H1 (cell line): ENCODE measurements at regions not wholly inside any gene's neighbourhood (a gene's known extent, or its start where the extent isn't known, plus 50 kb on each side); places are given as distances from the start of the nearest gene placed in this dataset.

ENCODE experiments used
- CTCF ChIA-PET: fragments of 300-600 bp; sonication (Branson Sonifier 250); formaldehyde crosslinking; loops from one replicate; lab custom pipeline; 2021; ENCODE audit not compliant: partially characterized antibody; lab: Charles Lee
- POLR2A ChIA-PET: fragments of 300-600 bp; sonication (Branson Sonifier 250); formaldehyde crosslinking; loops from one replicate; lab custom pipeline; 2021; ENCODE audit warnings: inconsistent platforms; ENCODE audit not compliant: partially characterized antibody; lab: Charles Lee
- DNase-seq, 2 experiments: peaks; one replicate each; pipeline versions ENCODE4 v3.0.0 to v3.0.0-alpha.2; 2010 to 2022; ENCODE audit warnings: low spot score in 2 of 2, low read depth in 1 of 2, mixed read lengths in 1 of 2
- FAIRE-seq: peaks from 2 replicates; lab custom pipeline; 2011; peaks lifted over from hg19 to GRCh38; lab: Jason Lieb, UNC
- H2AFZ ChIP-seq: 2 replicates; pipeline ENCODE4 v1.8.1; 2012; ENCODE audit warnings: low read length, inconsistent platforms
- H2AK5ac ChIP-seq: 2 replicates; pipeline ENCODE4 v1.6.1; 2013; ENCODE audit warnings: low read depth, low read length
- H2BK120ac ChIP-seq: replicated peaks from 2 replicates; pipeline ENCODE3; 2013; ENCODE audit warnings: low read depth, low read length, inconsistent platforms
- H2BK12ac ChIP-seq: 2 replicates; pipeline ENCODE4 v1.6.1; 2013; ENCODE audit warnings: low read depth, low read length
- H2BK15ac ChIP-seq: 2 replicates; pipeline ENCODE4 v1.6.1; 2013; ENCODE audit warnings: low read length
- H2BK20ac ChIP-seq: 2 replicates; pipeline ENCODE4 v1.6.1; 2013; ENCODE audit warnings: low read length
- H2BK5ac ChIP-seq: 2 replicates; pipeline ENCODE4 v1.6.1; 2013; ENCODE audit warnings: low read depth, low read length
- H3K14ac ChIP-seq: 2 replicates; pipeline ENCODE4 v1.6.1; 2013; ENCODE audit warnings: inconsistent platforms; ENCODE audit not compliant: insufficient read length
- H3K18ac ChIP-seq: 2 replicates; pipeline ENCODE4 v1.6.1; 2013; ENCODE audit warnings: low read length; ENCODE audit errors: extremely low read depth
- H3K23ac ChIP-seq: 2 replicates; pipeline ENCODE4 v1.6.1; 2013; ENCODE audit warnings: inconsistent platforms; ENCODE audit not compliant: insufficient read length
- H3K23me2 ChIP-seq: 2 replicates; pipeline ENCODE4 v1.6.1; 2013; ENCODE audit warnings: low read depth, low read length
- H3K27ac ChIP-seq: 2 replicates; pipeline ENCODE4 v1.6.1; 2011; ENCODE audit warnings: low read depth, low read length, inconsistent platforms
- H3K27me3 ChIP-seq, 4 experiments: replicated peaks in 1 of 4; 1 replicate in 1 of 4; 2 replicates in 3 of 4; pipeline versions ENCODE4 v1.6.1 to v1.8.1; 2011 to 2013; ENCODE audit warnings: low read length in 3 of 4, mild to moderate bottlenecking in 3 of 4, inconsistent platforms in 2 of 4, mixed read lengths in 2 of 4, moderate library complexity in 1 of 4; ENCODE audit not compliant: control insufficient read depth in 3 of 4, insufficient read depth in 3 of 4; ENCODE audit errors: extremely low read depth in 1 of 4
- H3K36me3 ChIP-seq, 4 experiments: 2 replicates each; pipeline versions ENCODE4 v1.6.1 to v1.8.1; 2011 to 2013; ENCODE audit warnings: mild to moderate bottlenecking in 4 of 4, low read length in 3 of 4, moderate library complexity in 2 of 4, control low read depth in 1 of 4, inconsistent platforms in 1 of 4; ENCODE audit not compliant: insufficient read depth in 4 of 4, control insufficient read depth in 2 of 4
- H3K4ac ChIP-seq: replicated peaks from 2 replicates; pipeline ENCODE3; 2013; ENCODE audit warnings: low read length, low read depth, mixed read lengths, inconsistent platforms; ENCODE audit not compliant: insufficient read length
- H3K4me1 ChIP-seq, 4 experiments: replicated peaks in 1 of 4; 1 replicate in 1 of 4; 2 replicates in 3 of 4; pipeline versions ENCODE4 v1.6.1 to v1.8.1; 2011 to 2013; ENCODE audit warnings: low read length in 3 of 4, inconsistent platforms in 2 of 4, mixed read lengths in 1 of 4; ENCODE audit not compliant: insufficient read depth in 4 of 4, control insufficient read depth in 3 of 4
- H3K4me2 ChIP-seq, 2 experiments: 2 replicates each; pipeline versions ENCODE4 v1.6.1 to v1.8.1; 2011 to 2013; ENCODE audit warnings: low read depth in 2 of 2, low read length in 2 of 2, control low read depth in 1 of 2, inconsistent platforms in 1 of 2, mild to moderate bottlenecking in 1 of 2; ENCODE audit not compliant: insufficient read depth in 1 of 2
- H3K4me3 ChIP-seq, 4 experiments: fragments of 200-600, 300-600 bp in 1 of 4; sonication (generic), shearing (Covaris generic), sonication (Bioruptor Twin) in 1 of 4; 2 replicates each; pipeline versions ENCODE4 v1.5.1 to v1.8.1; 2011 to 2016; ENCODE audit warnings: low read length in 4 of 4, low read depth in 3 of 4, control low read depth in 2 of 4, inconsistent platforms in 2 of 4, mild to moderate bottlenecking in 2 of 4, mixed read lengths in 1 of 4, moderate library complexity in 1 of 4; ENCODE audit not compliant: insufficient read depth in 2 of 4; ENCODE audit errors: extremely low read depth in 1 of 4
- H3K56ac ChIP-seq: replicated peaks from 2 replicates; pipeline ENCODE3; 2013; ENCODE audit warnings: low read depth, mild to moderate bottlenecking, mixed read lengths, low read length, inconsistent platforms; ENCODE audit not compliant: insufficient read length
- H3K79me1 ChIP-seq: 2 replicates; pipeline ENCODE4 v1.6.1; 2013; ENCODE audit warnings: low read depth, low read length, control low read depth
- H3K79me2 ChIP-seq, 2 experiments: 2 replicates each; pipeline versions ENCODE4 v1.6.1 to v1.8.1; 2012 to 2013; ENCODE audit warnings: low read length in 2 of 2, mild to moderate bottlenecking in 2 of 2, inconsistent platforms in 1 of 2; ENCODE audit not compliant: insufficient read depth in 2 of 2, control insufficient read depth in 1 of 2
- H3K9ac ChIP-seq, 4 experiments: replicated peaks in 1 of 4; 1 replicate in 1 of 4; 2 replicates in 3 of 4; pipeline versions ENCODE4 v1.6.1 to v1.8.1; 2011 to 2013; ENCODE audit warnings: low read depth in 3 of 4, low read length in 3 of 4, control low read depth in 2 of 4, mild to moderate bottlenecking in 2 of 4, moderate library complexity in 2 of 4, inconsistent platforms in 1 of 4; ENCODE audit errors: extremely low read depth in 1 of 4
- H3K9me3 ChIP-seq, 2 experiments: 2 replicates each; pipeline versions ENCODE4 v1.6.1 to v1.8.1; 2012 to 2013; ENCODE audit warnings: mild to moderate bottlenecking in 2 of 2, moderate library complexity in 2 of 2, control low read depth in 1 of 2, inconsistent platforms in 1 of 2, low read depth in 1 of 2, low read length in 1 of 2, mixed read lengths in 1 of 2; ENCODE audit not compliant: insufficient read depth in 2 of 2
- H4K20me1 ChIP-seq, 2 experiments: replicated peaks in 1 of 2; 2 replicates each; pipeline versions ENCODE3 to v1.8.1; 2011 to 2013; ENCODE audit warnings: inconsistent platforms in 2 of 2, low read length in 2 of 2, mild to moderate bottlenecking in 1 of 2; ENCODE audit not compliant: insufficient read depth in 2 of 2, control insufficient read depth in 1 of 2
- H4K5ac ChIP-seq: 2 replicates; pipeline ENCODE4 v1.6.1; 2013; ENCODE audit warnings: low read length, low read depth, mixed read lengths, inconsistent platforms; ENCODE audit not compliant: insufficient read length
- H4K8ac ChIP-seq: 2 replicates; pipeline ENCODE4 v1.8.0; 2013; ENCODE audit warnings: mild to moderate bottlenecking, moderate library complexity, low read length, inconsistent platforms; ENCODE audit not compliant: insufficient read depth; ENCODE audit errors: extremely low read depth
- H4K91ac ChIP-seq: replicated peaks from 2 replicates; pipeline ENCODE3; 2013; ENCODE audit warnings: low read length, mixed read lengths, inconsistent platforms; ENCODE audit not compliant: insufficient read length
- BRCA1 ChIP-seq: IDR thresholded peaks from 2 replicates; pipeline ENCODE4 v1.6.1; 2012; ENCODE audit warnings: low read depth, low read length, improper control_type of control experiment
- CBX5 ChIP-seq: fragments of 300-800, 300-1000 bp; sonication (generic); IDR thresholded peaks from 2 replicates; pipeline ENCODE4 v1.7.1; 2016; ENCODE audit warnings: antibody characterized with exemption, low read length, low read depth
- EZH2 ChIP-seq: fragments of 200-600 bp; sonication (generic); IDR thresholded peaks from 2 replicates; pipeline ENCODE4 v1.7.1; 2012; ENCODE audit warnings: low read depth, mild to moderate bottlenecking, moderate library complexity, low read length, inconsistent platforms; ENCODE audit not compliant: severe bottlenecking
- GABPA ChIP-seq: IDR thresholded peaks from 2 replicates; pipeline ENCODE4 v1.6.1; 2011; ENCODE audit warnings: mild to moderate bottlenecking, low read length, moderate library complexity, borderline replicate concordance; ENCODE audit not compliant: insufficient read depth
- HDAC6 ChIP-seq: IDR thresholded peaks from one replicate; pipeline ENCODE4 v1.7.1; 2012; ENCODE audit warnings: low read depth, mild to moderate bottlenecking, inconsistent platforms, low read length, moderate library complexity
- JUND ChIP-seq: IDR thresholded peaks from 2 replicates; pipeline ENCODE4 v1.6.1; 2011; ENCODE audit warnings: mild to moderate bottlenecking, improper control_type of control experiment, low read length
- MAFK ChIP-seq: IDR thresholded peaks from 2 replicates; pipeline ENCODE4 v1.6.1; 2012; ENCODE audit warnings: low read depth, mild to moderate bottlenecking, improper control_type of control experiment, low read length
- PHF8 ChIP-seq: fragments of 200-600 bp; sonication (generic); conservative IDR thresholded peaks from 2 replicates; pipeline ENCODE4 v1.7.1; 2012; ENCODE audit warnings: low read depth, mild to moderate bottlenecking, inconsistent platforms, low read length, moderate library complexity
- POLR2A ChIP-seq, 2 experiments: IDR thresholded peaks; 1 replicate in 1 of 2; 2 replicates in 1 of 2; pipeline ENCODE4 v1.6.1; 2011; ENCODE audit warnings: low read depth in 2 of 2, low read length in 2 of 2, mild to moderate bottlenecking in 2 of 2; ENCODE audit errors: control extremely low read depth in 1 of 2
- RXRA ChIP-seq: IDR thresholded peaks from 2 replicates; pipeline ENCODE4 v1.6.1; 2011; ENCODE audit warnings: low read depth, mild to moderate bottlenecking, low read length, moderate library complexity; ENCODE audit not compliant: insufficient read depth
- SIRT6 ChIP-seq: IDR thresholded peaks from one replicate; pipeline ENCODE4 v1.7.1; 2012; ENCODE audit warnings: low read length, inconsistent platforms
- SP4 ChIP-seq: IDR thresholded peaks from 2 replicates; pipeline ENCODE4 v1.6.1; 2012; ENCODE audit warnings: low read length, inconsistent platforms
- SRF ChIP-seq: IDR thresholded peaks from 2 replicates; pipeline ENCODE4 v1.6.1; 2011; ENCODE audit warnings: mild to moderate bottlenecking, low read depth, low read length, moderate library complexity
- TEAD4 ChIP-seq: IDR thresholded peaks from 2 replicates; pipeline ENCODE4 v1.6.1; 2012; ENCODE audit warnings: low read depth, low read length, inconsistent platforms, mixed read lengths
- WGBS, 2 experiments: shearing (Covaris generic) in 1 of 2; methylation state at CpG; one replicate each; pipeline versions ENCODE4 v1.1.6 to v1.1.7; 2013 to 2015; ENCODE audit warnings: low lambda C conversion rate in 2 of 2, mixed read lengths in 2 of 2, inconsistent platforms in 1 of 2, low coverage in 1 of 2, missing lambda C conversion rate in 1 of 2; ENCODE audit not compliant: insufficient replicate concordance in 2 of 2, insufficient coverage in 1 of 2, insufficient read length in 1 of 2; ENCODE audit errors: extremely low coverage in 1 of 2, missing lambda C conversion rate in 1 of 2; 5-methylcytosine and 5-hydroxymethylcytosine counted together

DNA sequence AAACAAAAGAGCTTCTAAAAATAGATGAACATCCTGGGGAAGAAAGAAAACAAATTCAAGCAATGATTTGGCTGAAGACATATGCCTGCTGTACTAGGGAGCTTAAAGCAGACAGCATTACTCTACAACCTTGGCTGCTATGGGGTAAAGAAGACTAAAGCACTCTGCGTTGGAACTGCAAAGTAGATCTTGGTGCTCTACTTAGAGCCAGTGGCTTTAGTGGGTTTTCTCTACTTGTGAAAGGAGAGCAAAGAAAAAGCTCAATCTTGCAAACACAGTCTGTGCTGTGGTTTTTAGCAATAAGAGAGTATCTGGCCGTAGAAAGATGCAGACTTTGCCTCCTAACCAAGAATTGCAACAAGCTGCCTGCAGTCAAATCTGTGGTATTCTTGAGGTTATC, 334.7 kb upstream of the NDST3 start:
- H4K8ac ChIP-seq: no peak overlapping the region
- H3K14ac ChIP-seq: no peak overlapping the region
- H2BK12ac ChIP-seq: no peak overlapping the region
- H2AFZ ChIP-seq: peak overlapping the region; percentile 89; the same call in 1 of the 2 replicates
- 88% methylated on average over 2 of the region's 2 CpGs; no CpG with 5 or more reads in 1 of the 2 experiments for WGBS, 2 experiments
- no peak overlapping the region for H2AK5ac ChIP-seq
- no peak overlapping the region for H3K4ac ChIP-seq
- H2BK20ac ChIP-seq: no peak overlapping the region
- H2BK5ac ChIP-seq: no peak overlapping the region
- H3K4me2 ChIP-seq: no peak overlapping the region
- no peaks in the 10 kb centered on the region for H3K36me3 ChIP-seq
- no peaks in the 10 kb centered on the region for H3K4me1 ChIP-seq
- FAIRE-seq (no peak), DNase-seq (no peak)
- CTCF ChIA-PET: interaction anchor here (0.7 to 3.8 kb wide), 20 partner anchors 9 to 565 kb away, joined by 3 to 28 read pairs (median 5); no protein-coding TSS in a partner anchor
- no peaks in the 10 kb centered on the region for H4K20me1 ChIP-seq
- H3K9ac ChIP-seq: no peak overlapping the region
- no peak overlapping the region for H3K4me3 ChIP-seq
- H3K27ac ChIP-seq: no peak overlapping the region
- H3K27me3 ChIP-seq: no peaks in the 10 kb centered on the region
- H3K23ac ChIP-seq: no peak overlapping the region
- no peak overlapping the region for H4K5ac ChIP-seq
- no peak overlapping the region for H3K18ac ChIP-seq
- no peaks in the 10 kb centered on the region for H3K9me3 ChIP-seq
- no peak overlapping the region for H3K56ac ChIP-seq
- no peaks in the 10 kb centered on the region; the same call in 1 of the 2 replicates for H3K23me2 ChIP-seq
- H2BK120ac ChIP-seq: no peak overlapping the region
- no peaks in the 10 kb centered on the region for H3K79me1 ChIP-seq
- no peak overlapping the region for H4K91ac ChIP-seq
- no peak overlapping the region for H2BK15ac ChIP-seq
- no peaks in the 10 kb centered on the region for H3K79me2 ChIP-seq
- POLR2A ChIA-PET: no interaction called here
- no peak for TF ChIP-seq GABPA
- no peak for TF ChIP-seq SIRT6
- TF ChIP-seq RXRA: no peak
- no peak for TF ChIP-seq SRF
- TF ChIP-seq JUND: no peak
- no peak for TF ChIP-seq TEAD4
- TF ChIP-seq EZH2: no peak
- TF ChIP-seq HDAC6: no peak
- no peak for TF ChIP-seq BRCA1
- TF ChIP-seq PHF8: no peak
- TF ChIP-seq POLR2A (IDR thresholded peaks at IDR 0.05; ENCODE audit: control extremely low read depth in 1 of 2, low read depth in 2 of 2, low read length in 2 of 2): no peak
- no peak for TF ChIP-seq MAFK
- no peak for TF ChIP-seq SP4
- TF ChIP-seq CBX5: no peak
